GM23338 (cell line): ENCODE measurements at regions not wholly inside any gene's neighbourhood (a gene's known extent, or its start where the extent isn't known, plus 50 kb on each side); places are given as distances from the start of the nearest gene placed in this dataset.
"Not testable (repeated sequence)": the region's sequence is repeated elsewhere in the genome, so short reads cannot be mapped to it uniquely, and the experiment has no call there.

ENCODE experiments used
- ATAC-seq: fragments of 200-7000 bp; cut with Tn5 transposase; 3 replicates; pipeline ENCODE4 v1.9.1; 2020
- DNase-seq: peaks from one replicate; pipeline ENCODE4 v3.0.0-alpha.2; 2015; ENCODE audit warnings: low spot score
- H2AFZ ChIP-seq: fragments of 200-600 bp; sonication (generic); 2 replicates; pipeline ENCODE4 v1.8.0; 2016; ENCODE audit warnings: antibody characterized with exemption, mild to moderate bottlenecking, moderate library complexity
- H3F3A ChIP-seq: fragments of 200-600 bp; sonication (generic); replicated peaks from 2 replicates; pipeline ENCODE4 v1.8.0; 2017; ENCODE audit warnings: antibody characterized with exemption, mixed run types, low read depth
- H3K27ac ChIP-seq: fragments of 200-600 bp; sonication (generic); 2 replicates; pipeline ENCODE4 v1.6.1; 2016; ENCODE audit warnings: low read depth
- H3K27me3 ChIP-seq: fragments of 200-600 bp; sonication (generic); 2 replicates; pipeline ENCODE4 v1.8.0; 2016; ENCODE audit warnings: mild to moderate bottlenecking, mixed run types, moderate library complexity; ENCODE audit not compliant: insufficient read depth
- H3K36me3 ChIP-seq: fragments of 200-600 bp; sonication (generic); 2 replicates; pipeline ENCODE4 v1.8.0; 2016; ENCODE audit warnings: mild to moderate bottlenecking; ENCODE audit not compliant: insufficient read depth
- H3K4me1 ChIP-seq: fragments of 200-600 bp; sonication (generic); 2 replicates; pipeline ENCODE4 v1.8.0; 2016; ENCODE audit warnings: mild to moderate bottlenecking, moderate library complexity; ENCODE audit not compliant: insufficient read depth
- H3K4me2 ChIP-seq: fragments of 200-600 bp; sonication (generic); 2 replicates; pipeline ENCODE4 v1.7.1; 2017; ENCODE audit warnings: mixed run types
- H3K4me3 ChIP-seq: fragments of 200-600 bp; sonication (generic); 2 replicates; pipeline ENCODE4 v1.6.1; 2016; ENCODE audit warnings: mixed run types
- H3K79me2 ChIP-seq: fragments of 200-600 bp; sonication (generic); replicated peaks from 2 replicates; pipeline ENCODE4 v1.8.0; 2017; ENCODE audit warnings: mild to moderate bottlenecking; ENCODE audit not compliant: insufficient read depth
- H3K9me2 ChIP-seq: fragments of 200-600 bp; sonication (generic); 2 replicates; pipeline ENCODE4 v1.8.0; 2017; ENCODE audit not compliant: insufficient read depth
- H4K20me1 ChIP-seq: fragments of 200-600 bp; sonication (generic); replicated peaks from 2 replicates; pipeline ENCODE4 v1.8.0; 2017; ENCODE audit warnings: mild to moderate bottlenecking; ENCODE audit not compliant: insufficient read depth
- H3K27ac Mint-ChIP-seq: 2 replicates; pipeline ENCODE4 v1.8.0; 2020; ENCODE audit warnings: inconsistent platforms, mild to moderate bottlenecking, moderate library complexity, mixed read lengths
- H3K27me3 Mint-ChIP-seq: 3 replicates; pipeline ENCODE4 v1.8.0; 2022; ENCODE audit warnings: low read depth, mild to moderate bottlenecking, moderate library complexity, mixed read lengths, inconsistent platforms; ENCODE audit not compliant: insufficient read depth, poor library complexity
- H3K36me3 Mint-ChIP-seq: 3 replicates; pipeline ENCODE4 v1.8.0; 2021; ENCODE audit warnings: low read depth, mild to moderate bottlenecking, inconsistent platforms, moderate library complexity, mixed read lengths
- H3K4me1 Mint-ChIP-seq: 3 replicates; pipeline ENCODE4 v1.8.0; 2020; ENCODE audit warnings: mild to moderate bottlenecking, inconsistent platforms, mixed read lengths
- H3K4me3 Mint-ChIP-seq: 3 replicates; pipeline ENCODE4 v1.8.0; 2021; ENCODE audit warnings: moderate library complexity, mild to moderate bottlenecking, inconsistent platforms, mixed read lengths
- H3K9me3 Mint-ChIP-seq: 3 replicates; pipeline ENCODE4 v1.8.0; 2020; ENCODE audit warnings: moderate library complexity, mild to moderate bottlenecking, inconsistent platforms, mixed read lengths
- CREB1 ChIP-seq: fragments of 250-450 bp; sonication (Bioruptor Pico); IDR thresholded peaks from 2 replicates; pipeline ENCODE4 v1.5.0; 2020; ENCODE audit warnings: low read depth, mild to moderate bottlenecking, moderate library complexity
- CTCF ChIP-seq, 2 experiments: fragments of 200-600 bp in 1 of 2; sonication (generic) in 1 of 2; conservative IDR thresholded peaks; 2 replicates each; pipeline versions ENCODE4 v1.5.1 to v1.6.1; 2016 to 2017; ENCODE audit warnings: antibody characterized with exemption in 2 of 2, low read depth in 2 of 2, mild to moderate bottlenecking in 2 of 2, moderate library complexity in 1 of 2
- EZH2 ChIP-seq: fragments of 200-600 bp; sonication (generic); IDR thresholded peaks from one replicate; pipeline ENCODE4 v1.8.0; 2017; ENCODE audit warnings: antibody characterized with exemption, mild to moderate bottlenecking, low read depth; ENCODE audit not compliant: unreplicated experiment
- EZH2phosphoT487 ChIP-seq: fragments of 200-600 bp; sonication (generic); IDR thresholded peaks from one replicate; pipeline ENCODE4 v1.8.1; 2018; ENCODE audit warnings: antibody characterized with exemption; ENCODE audit not compliant: unreplicated experiment
- JUNB ChIP-seq: IDR thresholded peaks from one replicate; pipeline ENCODE4 v1.6.1; 2016; ENCODE audit warnings: antibody characterized with exemption; ENCODE audit not compliant: unreplicated experiment
- NANOG ChIP-seq: IDR thresholded peaks from 2 replicates; pipeline ENCODE4 v1.6.1; 2016; ENCODE audit warnings: antibody characterized with exemption, borderline replicate concordance
- POLR2AphosphoS5 ChIP-seq: IDR thresholded peaks from 2 replicates; pipeline ENCODE4 v1.6.1; 2016; ENCODE audit warnings: antibody characterized with exemption, low read depth
- REST ChIP-seq: IDR thresholded peaks from one replicate; pipeline ENCODE4 v1.6.1; 2018; ENCODE audit warnings: antibody characterized with exemption; ENCODE audit not compliant: unreplicated experiment
- STAT1 ChIP-seq: IDR thresholded peaks from one replicate; pipeline ENCODE4 v1.6.1; 2016; ENCODE audit warnings: antibody characterized with exemption; ENCODE audit not compliant: unreplicated experiment
- ZNF114 ChIP-seq: fragments of 250-450 bp; sonication (Bioruptor Pico); IDR thresholded peaks from 2 replicates; pipeline ENCODE4 v1.5.0; 2020; ENCODE audit warnings: mild to moderate bottlenecking, moderate library complexity
- ZNF331 ChIP-seq: fragments of 250-450 bp; sonication (Bioruptor Pico); IDR thresholded peaks from 2 replicates; pipeline ENCODE4 v1.5.0; 2020; ENCODE audit warnings: low read depth, mild to moderate bottlenecking, moderate library complexity
- TF ChIP-seq, protein P1 (sequence below): IDR thresholded peaks from 2 replicates; pipeline ENCODE4 v1.6.1; 2016; ENCODE audit warnings: antibody characterized with exemption

GRCh38 chr17:45576527-45577307, 86.2 kb upstream of the PLEKHM1 start:
- H3K4me3 Mint-ChIP-seq, H3K36me3 Mint-ChIP-seq, H3K27ac ChIP-seq, H3K9me3 Mint-ChIP-seq, H3K9me2 ChIP-seq, H3K36me3 ChIP-seq, H3F3A ChIP-seq, H3K27ac Mint-ChIP-seq, H2AFZ ChIP-seq, ATAC-seq, H3K4me2 ChIP-seq, H3K4me3 ChIP-seq, H3K27me3 ChIP-seq, H3K27me3 Mint-ChIP-seq: not testable (repeated sequence)
- Histone ChIP-seq H3K4me1 (peaks cover 22% of the 10 kb centered on the region), H3K79me2 (peaks cover 85% of the 10 kb centered on the region), H4K20me1 (peaks cover 35% of the 10 kb centered on the region)
- peaks cover 28% of the 10 kb centered on the region for H3K4me1 Mint-ChIP-seq
- peak; percentile 12 for DNase-seq

DNA sequence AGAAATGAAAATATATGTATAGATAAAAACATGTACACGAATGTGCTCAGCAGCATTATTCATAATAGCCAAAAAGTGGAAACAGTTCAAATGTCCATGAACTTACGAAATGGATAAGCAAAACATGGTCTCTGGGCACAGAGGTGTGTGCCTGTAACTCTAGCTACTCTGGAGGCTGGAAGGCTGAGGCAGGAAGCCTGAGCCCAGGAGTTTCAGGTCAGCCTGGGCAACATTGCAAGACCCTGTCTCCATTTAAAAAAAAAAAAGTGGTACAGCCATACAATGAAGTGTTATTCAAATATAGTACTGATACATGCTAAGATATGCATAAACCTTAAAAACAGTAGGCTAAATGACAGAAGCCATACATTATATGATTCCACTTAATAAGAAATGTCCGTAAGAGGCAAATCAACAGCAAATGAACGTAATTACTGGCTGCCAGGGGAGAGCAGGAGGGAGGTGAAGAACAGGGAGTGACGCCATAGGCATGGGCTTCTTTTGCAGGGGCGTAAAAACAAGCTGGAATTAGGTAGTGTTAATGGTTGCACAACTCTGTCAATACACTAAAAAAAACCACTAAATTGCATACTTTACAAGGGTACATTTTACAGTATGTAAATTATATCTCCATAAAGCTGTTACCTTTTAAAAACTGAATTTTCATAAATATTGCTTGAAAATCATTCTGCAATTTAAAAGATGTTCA, 87.2 kb upstream of the PLEKHM1 start:
- H3K4me1 ChIP-seq, result peaks cover 30% of the 10 kb centered on the region
- Mint-ChIP-seq H3K36me3 (peaks cover 11% of the 10 kb centered on the region; the same call in 2 of the 3 replicates), H3K4me1 (peaks cover 31% of the 10 kb centered on the region), H3K27me3 (peaks cover 6% of the 10 kb centered on the region), H3K9me3 (no peaks in the 10 kb centered on the region), H3K4me3 (no peak overlapping the region), H3K27ac (no peak overlapping the region)
- no peak overlapping the region for H2AFZ ChIP-seq
- H4K20me1 ChIP-seq, result peaks cover 44% of the 10 kb centered on the region
- no peak overlapping the region for H3K4me3 ChIP-seq
- no peak overlapping the region for H3K27ac ChIP-seq
- no peak for ATAC-seq
- H3K27me3 ChIP-seq, result no peaks in the 10 kb centered on the region
- DNase-seq, result peak; percentile 0
- H3K79me2 ChIP-seq, result peaks cover 95% of the 10 kb centered on the region
- no peaks in the 10 kb centered on the region for H3K9me2 ChIP-seq
- H3K4me2 ChIP-seq, result no peak overlapping the region
- H3K36me3 ChIP-seq, result peaks cover 7% of the 10 kb centered on the region
- peaks cover 4% of the 10 kb centered on the region; the same call in 1 of the 2 replicates for H3F3A ChIP-seq
- TF ChIP-seq CREB1 (CRISPR knock-in tag), result no peak
- TF ChIP-seq STAT1, result no peak
- TF ChIP-seq NANOG, result no peak
- TF ChIP-seq ZNF114 (CRISPR knock-in tag), result no peak
- no peak for TF ChIP-seq POLR2AphosphoS5
- TF ChIP-seq CTCF (conservative IDR thresholded peaks at IDR 0.05; ENCODE audit: low read depth in 2 of 2), result no peak
- no peak for TF ChIP-seq EZH2
- no peak for TF ChIP-seq JUNB
- no peak for TF ChIP-seq ZNF331 (CRISPR knock-in tag)
- TF ChIP-seq, protein P1, sequence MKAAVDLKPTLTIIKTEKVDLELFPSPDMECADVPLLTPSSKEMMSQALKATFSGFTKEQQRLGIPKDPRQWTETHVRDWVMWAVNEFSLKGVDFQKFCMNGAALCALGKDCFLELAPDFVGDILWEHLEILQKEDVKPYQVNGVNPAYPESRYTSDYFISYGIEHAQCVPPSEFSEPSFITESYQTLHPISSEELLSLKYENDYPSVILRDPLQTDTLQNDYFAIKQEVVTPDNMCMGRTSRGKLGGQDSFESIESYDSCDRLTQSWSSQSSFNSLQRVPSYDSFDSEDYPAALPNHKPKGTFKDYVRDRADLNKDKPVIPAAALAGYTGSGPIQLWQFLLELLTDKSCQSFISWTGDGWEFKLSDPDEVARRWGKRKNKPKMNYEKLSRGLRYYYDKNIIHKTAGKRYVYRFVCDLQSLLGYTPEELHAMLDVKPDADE, result no peak
- TF ChIP-seq EZH2phosphoT487, result no peak
- no peak for TF ChIP-seq REST
